ENCODE measurements at regions not wholly inside any gene's neighbourhood (a gene's known extent, or its start where the extent isn't known, plus 50 kb on each side); places are given as distances from the start of the nearest gene placed in this dataset.

DNA sequence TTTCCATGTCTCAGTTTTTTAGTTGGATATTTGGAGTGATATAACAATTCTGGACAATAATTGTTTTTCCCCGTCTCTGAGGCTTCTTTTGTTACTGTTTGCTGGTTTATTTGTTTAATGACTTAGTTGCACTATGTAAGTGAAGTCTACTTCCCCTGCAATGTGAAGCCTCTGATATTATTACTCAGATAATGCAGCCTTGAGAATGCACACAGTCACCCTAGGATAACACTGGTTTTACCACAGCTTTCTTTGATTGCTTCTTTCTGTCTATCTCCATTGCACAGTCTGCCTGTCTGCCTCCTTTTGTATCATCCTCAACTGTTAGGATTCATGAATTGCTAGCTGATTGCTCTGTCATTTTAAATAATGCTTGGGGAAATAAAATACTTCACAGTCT is 208.7 kb upstream of the ROBO1 start:
- no peak overlapping the region for H3K27ac ChIP-seq
- no peak for DNase-seq
- no peaks in the 10 kb centered on the region for H3K36me3 ChIP-seq
- H3K27me3 ChIP-seq (ENCODE audit: insufficient read depth, low read depth, severe bottlenecking): no peaks in the 10 kb centered on the region
- TF ChIP-seq, protein P1, sequence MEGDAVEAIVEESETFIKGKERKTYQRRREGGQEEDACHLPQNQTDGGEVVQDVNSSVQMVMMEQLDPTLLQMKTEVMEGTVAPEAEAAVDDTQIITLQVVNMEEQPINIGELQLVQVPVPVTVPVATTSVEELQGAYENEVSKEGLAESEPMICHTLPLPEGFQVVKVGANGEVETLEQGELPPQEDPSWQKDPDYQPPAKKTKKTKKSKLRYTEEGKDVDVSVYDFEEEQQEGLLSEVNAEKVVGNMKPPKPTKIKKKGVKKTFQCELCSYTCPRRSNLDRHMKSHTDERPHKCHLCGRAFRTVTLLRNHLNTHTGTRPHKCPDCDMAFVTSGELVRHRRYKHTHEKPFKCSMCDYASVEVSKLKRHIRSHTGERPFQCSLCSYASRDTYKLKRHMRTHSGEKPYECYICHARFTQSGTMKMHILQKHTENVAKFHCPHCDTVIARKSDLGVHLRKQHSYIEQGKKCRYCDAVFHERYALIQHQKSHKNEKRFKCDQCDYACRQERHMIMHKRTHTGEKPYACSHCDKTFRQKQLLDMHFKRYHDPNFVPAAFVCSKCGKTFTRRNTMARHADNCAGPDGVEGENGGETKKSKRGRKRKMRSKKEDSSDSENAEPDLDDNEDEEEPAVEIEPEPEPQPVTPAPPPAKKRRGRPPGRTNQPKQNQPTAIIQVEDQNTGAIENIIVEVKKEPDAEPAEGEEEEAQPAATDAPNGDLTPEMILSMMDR (IDR thresholded peaks at IDR 0.05; ENCODE audit: low read depth, low read length): no peak
- no peaks in the 10 kb centered on the region for H3K9me3 ChIP-seq (ENCODE audit: severe bottlenecking)
- H3K4me3 ChIP-seq (ENCODE audit: low read depth, low read length): no peak overlapping the region

DNA sequence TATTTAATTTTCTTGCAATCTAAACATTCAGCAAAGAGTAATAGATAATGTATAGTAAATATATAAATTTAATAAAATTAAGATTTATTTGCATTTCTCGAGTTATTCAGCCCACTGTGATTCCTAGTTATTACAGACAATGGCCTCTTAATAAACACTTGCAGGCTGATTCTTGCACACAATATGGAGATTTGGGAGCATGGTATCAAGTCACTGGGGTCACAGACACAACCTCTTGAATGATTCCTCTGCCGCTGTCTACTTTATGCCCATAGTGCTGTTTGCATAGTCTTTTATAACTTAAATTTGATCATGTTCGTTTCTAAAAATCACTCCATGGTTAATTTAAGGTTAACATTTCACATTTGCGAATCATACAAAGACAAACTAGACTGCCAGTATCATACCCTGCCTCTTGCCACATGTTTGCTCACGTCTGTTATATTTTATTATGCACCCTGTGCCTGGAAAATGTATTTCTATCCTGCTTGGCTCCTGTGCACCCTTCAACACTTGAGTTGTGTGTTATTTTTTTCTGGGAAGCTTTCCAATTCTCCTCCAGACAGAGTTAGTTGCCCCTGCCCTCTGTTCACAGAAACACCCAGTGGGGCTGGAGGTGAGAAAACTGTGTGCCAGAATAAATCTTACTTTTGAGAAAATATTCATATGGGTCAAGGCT is 206.3 kb upstream of the ROBO1 start:
- TF ChIP-seq, protein P1 (IDR thresholded peaks at IDR 0.05; ENCODE audit: low read depth, low read length): no peak
- Histone ChIP-seq H3K36me3 (no peaks in the 10 kb centered on the region), H3K9me3 (ENCODE audit: severe bottlenecking) (no peaks in the 10 kb centered on the region), H3K27ac (no peak overlapping the region), H3K27me3 (ENCODE audit: insufficient read depth, low read depth, severe bottlenecking) (no peaks in the 10 kb centered on the region), H3K4me3 (ENCODE audit: low read depth, low read length) (no peak overlapping the region)
- no peak for DNase-seq

DNA sequence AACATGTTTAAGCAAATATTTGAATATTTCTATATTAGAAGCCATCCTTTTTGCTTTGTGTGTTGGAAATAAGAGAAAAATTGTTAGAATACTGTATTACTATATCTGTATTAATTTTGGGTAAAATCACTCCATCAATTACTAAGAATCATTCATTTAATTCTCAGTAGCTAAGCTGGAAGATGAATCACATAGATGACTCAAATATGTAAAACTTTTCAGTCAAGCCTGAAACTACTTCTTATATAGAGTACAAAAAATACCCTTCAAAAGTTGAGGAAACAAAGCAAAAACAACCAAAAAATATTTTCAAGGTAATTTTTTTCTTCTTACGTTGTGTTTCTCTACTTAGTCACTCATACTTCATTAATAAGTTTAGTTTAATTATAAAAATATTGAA is 205.7 kb upstream of the ROBO1 start:
- H3K27me3 ChIP-seq (ENCODE audit: insufficient read depth, low read depth, severe bottlenecking): no peaks in the 10 kb centered on the region
- DNase-seq: no peak
- no peaks in the 10 kb centered on the region for H3K36me3 ChIP-seq
- no peak overlapping the region for H3K27ac ChIP-seq
- no peak overlapping the region for H3K4me3 ChIP-seq (ENCODE audit: low read depth, low read length)
- H3K9me3 ChIP-seq (ENCODE audit: severe bottlenecking): no peaks in the 10 kb centered on the region
- TF ChIP-seq, protein P1 (IDR thresholded peaks at IDR 0.05; ENCODE audit: low read depth, low read length): no peak

DNA sequence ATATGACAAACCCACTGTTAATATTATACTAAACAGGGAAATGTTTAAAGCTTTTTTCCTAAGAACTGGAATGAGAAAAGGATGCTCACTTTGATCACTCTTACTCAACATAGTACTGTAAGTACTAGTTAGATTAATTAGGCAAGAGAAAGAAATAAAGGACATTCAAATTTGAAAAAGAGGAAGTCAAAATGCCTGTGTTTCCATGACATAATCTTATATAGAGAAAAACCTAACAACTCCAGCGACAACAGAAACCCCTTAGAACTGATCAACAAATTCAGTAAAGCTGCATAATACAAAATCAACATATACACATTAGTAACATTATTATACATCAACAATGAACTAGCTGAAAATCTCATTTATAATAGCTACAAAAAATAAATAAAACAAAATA is 200.6 kb upstream of the ROBO1 start:
- no peak overlapping the region for H3K4me3 ChIP-seq (ENCODE audit: low read depth, low read length)
- no peaks in the 10 kb centered on the region for H3K36me3 ChIP-seq
- TF ChIP-seq, protein P1 (IDR thresholded peaks at IDR 0.05; ENCODE audit: low read depth, low read length): no peak
- H3K27me3 ChIP-seq (ENCODE audit: insufficient read depth, low read depth, severe bottlenecking): no peaks in the 10 kb centered on the region
- DNase-seq: no peak
- peaks cover 2% of the 10 kb centered on the region for H3K9me3 ChIP-seq (ENCODE audit: severe bottlenecking)
- no peak overlapping the region for H3K27ac ChIP-seq

DNA sequence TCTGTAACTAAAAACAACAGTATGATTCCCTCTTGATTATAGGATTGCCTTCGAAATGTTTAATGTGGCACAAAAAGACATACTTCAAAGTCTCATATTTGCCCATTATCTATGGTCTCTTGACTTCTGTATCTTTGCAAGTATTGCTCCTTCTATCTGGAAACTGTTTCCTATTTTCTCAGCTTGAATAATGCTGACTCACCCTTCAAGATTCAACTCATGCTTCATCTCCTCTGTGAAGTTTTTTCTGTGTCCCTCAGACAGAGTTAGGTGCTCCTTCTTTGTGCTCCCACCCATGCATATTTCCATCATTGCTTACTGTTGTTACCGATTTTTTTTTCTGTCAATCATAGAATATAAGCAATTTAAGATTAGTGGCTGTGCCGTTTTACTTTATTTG is 192.8 kb upstream of the ROBO1 start:
- H3K4me3 ChIP-seq (ENCODE audit: low read depth, low read length): no peak overlapping the region
- TF ChIP-seq, protein P1 (IDR thresholded peaks at IDR 0.05; ENCODE audit: low read depth, low read length): no peak
- H3K27ac ChIP-seq: no peak overlapping the region
- H3K9me3 ChIP-seq (ENCODE audit: severe bottlenecking): peaks cover 3% of the 10 kb centered on the region
- no peaks in the 10 kb centered on the region for H3K27me3 ChIP-seq (ENCODE audit: insufficient read depth, low read depth, severe bottlenecking)
- no peaks in the 10 kb centered on the region for H3K36me3 ChIP-seq
- no peak for DNase-seq

DNA sequence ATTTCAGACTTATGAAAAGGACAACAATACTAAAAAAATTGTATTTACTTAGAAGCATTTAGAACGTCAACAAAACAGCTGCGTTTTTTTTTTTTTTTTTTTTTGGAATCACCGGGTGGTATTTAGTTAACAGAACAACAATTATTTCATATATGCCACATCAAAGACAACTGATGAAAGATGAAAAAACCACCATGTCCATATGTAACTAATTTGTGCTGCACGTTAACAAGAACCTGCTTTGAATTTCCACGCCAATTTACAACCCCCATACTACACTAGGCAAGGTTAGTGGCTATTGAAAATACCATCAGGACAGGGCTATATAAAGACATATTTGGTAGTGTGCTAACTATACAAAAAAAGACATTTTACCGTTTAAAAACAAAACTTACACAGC is 189.3 kb upstream of the ROBO1 start:
- TF ChIP-seq, protein P1 (IDR thresholded peaks at IDR 0.05; ENCODE audit: low read depth, low read length): no peak

More for the DNA sequence above, 189.3 kb upstream of the ROBO1 start:
- Histone ChIP-seq H3K4me3 (ENCODE audit: low read depth, low read length) (no peak overlapping the region), H3K9me3 (ENCODE audit: severe bottlenecking) (no peaks in the 10 kb centered on the region), H3K36me3 (no peaks in the 10 kb centered on the region), H3K27ac (no peak overlapping the region), H3K27me3 (ENCODE audit: insufficient read depth, low read depth, severe bottlenecking) (no peaks in the 10 kb centered on the region)
- DNase-seq: no peak
